Lower lobe of right lung (tissue), 2 donors: ENCODE measurements at regions not wholly inside any gene's neighbourhood (a gene's known extent, or its start where the extent isn't known, plus 50 kb on each side); places are given as distances from the start of the nearest gene placed in this dataset.

Experiments used
- ATAC-seq, 2 donors: fragments of 200-7000 bp; cut with Tn5 transposase; one replicate each; pipeline ENCODE4 v1.9.1; 2020 to 2022; ENCODE audit warnings: mild to moderate bottlenecking in 2 of 2, moderate library complexity in 2 of 2
- DNase-seq: peaks from one replicate; pipeline ENCODE4 v3.0.0-alpha.2; 2020
- H3K27ac ChIP-seq: fragments of 200-600 bp; one replicate; pipeline ENCODE4 v1.8.0; 2022
- H3K27me3 ChIP-seq: fragments of 200-600 bp; one replicate; pipeline ENCODE4 v1.8.0; 2022; ENCODE audit warnings: low read depth
- H3K36me3 ChIP-seq: fragments of 200-600 bp; one replicate; pipeline ENCODE4 v1.8.0; 2022; ENCODE audit warnings: mild to moderate bottlenecking
- H3K4me1 ChIP-seq: fragments of 200-600 bp; one replicate; pipeline ENCODE4 v1.8.0; 2022
- H3K4me3 ChIP-seq: fragments of 200-600 bp; one replicate; pipeline ENCODE4 v1.8.0; 2022; ENCODE audit warnings: mild to moderate bottlenecking
- H3K9me3 ChIP-seq: fragments of 200-600 bp; one replicate; pipeline ENCODE4 v1.8.0; 2022
- intact Hi-C: fragments of 100-400 bp; cut with DNase I; formaldehyde crosslinking; loops from one replicate; pipeline ENCODE4 v1.11.0; 2022
- TF ChIP-seq, protein P1 (sequence below): fragments of 200-600 bp; IDR thresholded peaks from one replicate; pipeline ENCODE4 v1.8.0; 2022; ENCODE audit warnings: antibody characterized with exemption, mild to moderate bottlenecking
- donor health status: DM: no; HTN: yes; CAD: no; lungs with severe emphysema.

GRCh38 chr3:34361921-34362320, 563.5 kb downstream of the PDCD6IP start:
- ATAC-seq (peak; percentile 78 to 85), DNase-seq (peak; percentile 51)
- intact Hi-C loops: no loop called here
- H3K36me3 ChIP-seq: no peaks in the 10 kb centered on the region
- H3K9me3 ChIP-seq: no peaks in the 10 kb centered on the region
- H3K4me3 ChIP-seq: no peak overlapping the region
- TF ChIP-seq, protein P1, sequence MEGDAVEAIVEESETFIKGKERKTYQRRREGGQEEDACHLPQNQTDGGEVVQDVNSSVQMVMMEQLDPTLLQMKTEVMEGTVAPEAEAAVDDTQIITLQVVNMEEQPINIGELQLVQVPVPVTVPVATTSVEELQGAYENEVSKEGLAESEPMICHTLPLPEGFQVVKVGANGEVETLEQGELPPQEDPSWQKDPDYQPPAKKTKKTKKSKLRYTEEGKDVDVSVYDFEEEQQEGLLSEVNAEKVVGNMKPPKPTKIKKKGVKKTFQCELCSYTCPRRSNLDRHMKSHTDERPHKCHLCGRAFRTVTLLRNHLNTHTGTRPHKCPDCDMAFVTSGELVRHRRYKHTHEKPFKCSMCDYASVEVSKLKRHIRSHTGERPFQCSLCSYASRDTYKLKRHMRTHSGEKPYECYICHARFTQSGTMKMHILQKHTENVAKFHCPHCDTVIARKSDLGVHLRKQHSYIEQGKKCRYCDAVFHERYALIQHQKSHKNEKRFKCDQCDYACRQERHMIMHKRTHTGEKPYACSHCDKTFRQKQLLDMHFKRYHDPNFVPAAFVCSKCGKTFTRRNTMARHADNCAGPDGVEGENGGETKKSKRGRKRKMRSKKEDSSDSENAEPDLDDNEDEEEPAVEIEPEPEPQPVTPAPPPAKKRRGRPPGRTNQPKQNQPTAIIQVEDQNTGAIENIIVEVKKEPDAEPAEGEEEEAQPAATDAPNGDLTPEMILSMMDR: no peak
- H3K4me1 ChIP-seq: no peaks in the 10 kb centered on the region
- no peaks in the 10 kb centered on the region for H3K27me3 ChIP-seq
- peak overlapping the region; percentile 33 for H3K27ac ChIP-seq

- no peak overlapping the region for H3K27ac ChIP-seq
- no peaks in the 10 kb centered on the region for H3K36me3 ChIP-seq
- ATAC-seq (no peak), DNase-seq (no peak)
- H3K27me3 ChIP-seq: no peaks in the 10 kb centered on the region
- TF ChIP-seq, protein P1: no peak
- H3K4me3 ChIP-seq: no peak overlapping the region
- intact Hi-C loops: no loop called here
- H3K4me1 ChIP-seq: no peaks in the 10 kb centered on the region
- H3K9me3 ChIP-seq: no peaks in the 10 kb centered on the region
Measured at GRCh38 chr3:34362910-34363309, 564.5 kb downstream of the PDCD6IP start.

DNA sequence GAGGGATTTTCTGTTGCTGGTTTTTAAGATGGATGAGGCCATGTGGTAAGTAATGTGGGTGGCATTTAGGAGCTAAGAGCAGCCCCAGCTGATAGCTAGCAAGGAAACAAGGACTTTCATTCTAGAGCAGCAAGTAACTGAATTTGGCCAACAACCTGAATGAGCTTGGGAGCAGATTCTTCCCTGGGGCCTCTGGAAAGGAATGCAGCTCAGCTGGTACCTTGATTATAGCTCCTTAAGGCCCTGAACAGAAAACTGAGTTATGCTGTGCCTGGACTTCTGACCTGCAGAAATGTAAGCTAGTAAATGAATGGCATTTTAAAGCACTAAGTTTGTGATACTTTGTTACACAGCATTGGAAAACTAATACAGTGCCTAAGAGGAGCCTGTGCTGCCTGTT, 565.5 kb downstream of the PDCD6IP start:
- Histone ChIP-seq H3K4me1 (no peaks in the 10 kb centered on the region), H3K4me3 (no peak overlapping the region), H3K27me3 (no peaks in the 10 kb centered on the region), H3K36me3 (no peaks in the 10 kb centered on the region), H3K27ac (no peak overlapping the region), H3K9me3 (no peaks in the 10 kb centered on the region)
- DNase-seq: no peak
- TF ChIP-seq, protein P1: no peak
- ATAC-seq: no peak
- intact Hi-C loops: no loop called here

DNA sequence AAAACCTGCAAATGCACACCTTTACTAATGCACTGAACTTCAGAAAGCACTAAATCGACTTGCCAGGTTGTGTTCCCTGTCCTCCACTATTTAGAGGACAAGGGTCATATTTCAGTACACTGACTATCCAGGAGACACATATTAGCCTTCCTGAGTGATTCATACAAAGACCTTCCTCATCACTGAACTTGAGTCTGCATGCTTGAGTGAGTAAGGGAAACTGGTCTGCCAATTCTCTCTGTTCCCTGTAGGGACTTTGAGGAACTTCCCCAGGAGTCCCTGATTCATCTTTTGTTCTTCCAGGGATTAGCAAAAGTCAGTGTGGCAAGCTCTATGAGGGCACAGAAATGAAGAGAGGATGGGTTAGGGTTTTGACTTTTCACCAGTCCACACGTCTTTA, 565.9 kb downstream of the PDCD6IP start:
- H3K36me3 ChIP-seq: no peaks in the 10 kb centered on the region
- intact Hi-C loops: no loop called here
- H3K4me1 ChIP-seq: no peaks in the 10 kb centered on the region
- H3K4me3 ChIP-seq: no peak overlapping the region
- TF ChIP-seq, protein P1: no peak
- ATAC-seq: peak; percentile 48 to 60
- H3K9me3 ChIP-seq: no peaks in the 10 kb centered on the region
- DNase-seq: no peak
- H3K27ac ChIP-seq: no peak overlapping the region
- H3K27me3 ChIP-seq: no peaks in the 10 kb centered on the region

- ATAC-seq: no peak
- H3K4me3 ChIP-seq: no peak overlapping the region
Measured at GRCh38 chr3:34365231-34365630, 566.8 kb downstream of the PDCD6IP start.

More at GRCh38 chr3:34365231-34365630, 566.8 kb downstream of the PDCD6IP start:
- intact Hi-C loops: no loop called here
- Histone ChIP-seq H3K27me3 (no peaks in the 10 kb centered on the region), H3K27ac (no peak overlapping the region), H3K36me3 (no peaks in the 10 kb centered on the region), H3K4me1 (no peaks in the 10 kb centered on the region), H3K9me3 (no peaks in the 10 kb centered on the region)
- TF ChIP-seq, protein P1: no peak
- DNase-seq: no peak
